Osteoblast (primary cell): ENCODE measurements at regions not wholly inside any gene's neighbourhood (a gene's known extent, or its start where the extent isn't known, plus 50 kb on each side); places are given as distances from the start of the nearest gene placed in this dataset.

Experiments used
- DNase-seq: peaks from one replicate; pipeline ENCODE4 v3.0.0; 2011; ENCODE audit warnings: low spot score, mixed read lengths; ENCODE audit not compliant: insufficient read length; ENCODE audit errors: missing footprints
- H2AFZ ChIP-seq: 2 replicates; pipeline ENCODE4 v1.6.0; 2011; ENCODE audit warnings: mild to moderate bottlenecking, low read length
- H3K27ac ChIP-seq: 2 replicates; pipeline ENCODE4 v1.5.1; 2011; ENCODE audit warnings: mild to moderate bottlenecking, low read depth, low read length, moderate library complexity
- H3K27me3 ChIP-seq: 2 replicates; pipeline ENCODE4 v1.6.0; 2012; ENCODE audit warnings: mild to moderate bottlenecking, control low read depth, inconsistent platforms, low read length, moderate library complexity; ENCODE audit not compliant: insufficient read depth
- H3K36me3 ChIP-seq: 2 replicates; pipeline ENCODE4 v1.5.1; 2011; ENCODE audit warnings: mild to moderate bottlenecking, low read length, control low read depth, moderate library complexity; ENCODE audit not compliant: insufficient read depth
- H3K4me1 ChIP-seq: 2 replicates; pipeline ENCODE4 v1.5.1; 2011; ENCODE audit warnings: mild to moderate bottlenecking, low read length, control low read depth, moderate library complexity; ENCODE audit not compliant: insufficient read depth
- H3K4me2 ChIP-seq: 2 replicates; pipeline ENCODE4 v1.6.0; 2011; ENCODE audit warnings: mild to moderate bottlenecking, low read length; ENCODE audit not compliant: insufficient read depth
- H3K4me3 ChIP-seq: fragments of 200-600 bp; sonication (generic); 3 replicates; pipeline ENCODE4 v1.5.1; 2012; ENCODE audit warnings: mild to moderate bottlenecking, low read length, inconsistent platforms; ENCODE audit not compliant: insufficient read depth
- H3K79me2 ChIP-seq: 2 replicates; pipeline ENCODE4 v1.6.0; 2012; ENCODE audit warnings: mild to moderate bottlenecking, low read length, control low read depth, inconsistent platforms; ENCODE audit not compliant: insufficient read depth
- H3K9me3 ChIP-seq: 2 replicates; pipeline ENCODE4 v1.5.1; 2011; ENCODE audit warnings: low read depth, low read length, control low read depth
- H4K20me1 ChIP-seq: 2 replicates; pipeline ENCODE4 v1.6.0; 2012; ENCODE audit warnings: mild to moderate bottlenecking, low read length, control low read depth; ENCODE audit not compliant: insufficient read depth
- CTCF ChIP-seq: IDR thresholded peaks from 2 replicates; pipeline ENCODE4 v1.5.1; 2011; ENCODE audit warnings: mild to moderate bottlenecking, low read depth, low read length, moderate library complexity; ENCODE audit errors: extremely low read depth

- Histone ChIP-seq H3K9me3 (no peaks in the 10 kb centered on the region), H3K36me3 (no peaks in the 10 kb centered on the region), H3K79me2 (no peaks in the 10 kb centered on the region), H4K20me1 (no peaks in the 10 kb centered on the region), H2AFZ (no peak overlapping the region), H3K4me1 (no peaks in the 10 kb centered on the region), H3K4me2 (no peak overlapping the region), H3K4me3 (no peak overlapping the region), H3K27ac (no peak overlapping the region), H3K27me3 (no peaks in the 10 kb centered on the region)
- TF ChIP-seq CTCF: no peak
- DNase-seq: no peak
Observed at GRCh38 chr1:170365331-170365730, 166.6 kb upstream of the GORAB start.

GRCh38 chr1:170366980-170367379, 165.0 kb upstream of the GORAB start:
- Histone ChIP-seq H4K20me1 (no peaks in the 10 kb centered on the region), H3K9me3 (no peaks in the 10 kb centered on the region), H3K27me3 (no peaks in the 10 kb centered on the region), H3K4me1 (no peaks in the 10 kb centered on the region), H3K4me2 (no peak overlapping the region), H3K36me3 (no peaks in the 10 kb centered on the region), H3K27ac (no peak overlapping the region), H3K79me2 (no peaks in the 10 kb centered on the region), H2AFZ (no peak overlapping the region), H3K4me3 (no peak overlapping the region)
- no peak for TF ChIP-seq CTCF
- no peak for DNase-seq

- no peak for DNase-seq
- H3K4me2 ChIP-seq: no peak overlapping the region
Observed at GRCh38 chr1:170367615-170368014, 164.4 kb upstream of the GORAB start.

GRCh38 chr1:170369000-170369399, 163.0 kb upstream of the GORAB start:
- H3K27ac ChIP-seq: no peak overlapping the region
- no peak overlapping the region for H3K4me3 ChIP-seq
- TF ChIP-seq CTCF: no peak
- H3K79me2 ChIP-seq: no peaks in the 10 kb centered on the region
- no peak overlapping the region for H3K4me2 ChIP-seq
- H3K4me1 ChIP-seq: no peaks in the 10 kb centered on the region
- no peak overlapping the region for H2AFZ ChIP-seq
- no peaks in the 10 kb centered on the region for H3K36me3 ChIP-seq
- H4K20me1 ChIP-seq: no peaks in the 10 kb centered on the region
- H3K27me3 ChIP-seq: no peaks in the 10 kb centered on the region
- no peaks in the 10 kb centered on the region for H3K9me3 ChIP-seq
- no peak for DNase-seq

More at GRCh38 chr1:170367615-170368014, 164.4 kb upstream of the GORAB start:
- Histone ChIP-seq H3K36me3 (no peaks in the 10 kb centered on the region), H3K4me1 (no peaks in the 10 kb centered on the region), H3K27ac (no peak overlapping the region), H3K79me2 (no peaks in the 10 kb centered on the region), H2AFZ (no peak overlapping the region), H3K9me3 (no peaks in the 10 kb centered on the region), H4K20me1 (no peaks in the 10 kb centered on the region), H3K4me3 (no peak overlapping the region), H3K27me3 (no peaks in the 10 kb centered on the region)
- no peak for TF ChIP-seq CTCF
